ENCODE measurements at regions not wholly inside any gene's neighbourhood (a gene's known extent, or its start where the extent isn't known, plus 50 kb on each side); places are given as distances from the start of the nearest gene placed in this dataset.

DNA sequence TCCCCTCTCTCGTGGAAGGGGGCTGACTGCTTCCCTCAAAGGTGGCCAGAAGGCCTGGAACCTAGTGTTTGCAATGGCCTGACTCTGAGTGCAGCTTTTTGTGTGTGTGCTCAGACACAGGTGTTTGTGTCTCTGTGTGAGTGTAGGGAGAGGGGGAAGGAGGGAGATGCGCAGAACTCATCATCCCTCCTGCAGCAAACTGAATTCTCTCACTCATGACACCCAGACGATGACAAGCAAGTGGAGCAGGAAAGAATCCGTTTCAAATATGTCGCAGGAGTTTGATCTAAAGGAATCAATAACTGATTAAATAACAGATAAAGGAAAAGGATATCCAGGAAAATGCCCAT, 101.4 kb downstream of the TNFAIP3 start:
- TF ChIP-seq, protein P1, sequence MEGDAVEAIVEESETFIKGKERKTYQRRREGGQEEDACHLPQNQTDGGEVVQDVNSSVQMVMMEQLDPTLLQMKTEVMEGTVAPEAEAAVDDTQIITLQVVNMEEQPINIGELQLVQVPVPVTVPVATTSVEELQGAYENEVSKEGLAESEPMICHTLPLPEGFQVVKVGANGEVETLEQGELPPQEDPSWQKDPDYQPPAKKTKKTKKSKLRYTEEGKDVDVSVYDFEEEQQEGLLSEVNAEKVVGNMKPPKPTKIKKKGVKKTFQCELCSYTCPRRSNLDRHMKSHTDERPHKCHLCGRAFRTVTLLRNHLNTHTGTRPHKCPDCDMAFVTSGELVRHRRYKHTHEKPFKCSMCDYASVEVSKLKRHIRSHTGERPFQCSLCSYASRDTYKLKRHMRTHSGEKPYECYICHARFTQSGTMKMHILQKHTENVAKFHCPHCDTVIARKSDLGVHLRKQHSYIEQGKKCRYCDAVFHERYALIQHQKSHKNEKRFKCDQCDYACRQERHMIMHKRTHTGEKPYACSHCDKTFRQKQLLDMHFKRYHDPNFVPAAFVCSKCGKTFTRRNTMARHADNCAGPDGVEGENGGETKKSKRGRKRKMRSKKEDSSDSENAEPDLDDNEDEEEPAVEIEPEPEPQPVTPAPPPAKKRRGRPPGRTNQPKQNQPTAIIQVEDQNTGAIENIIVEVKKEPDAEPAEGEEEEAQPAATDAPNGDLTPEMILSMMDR (IDR thresholded peaks at IDR 0.05): no peak
- no peaks in the 10 kb centered on the region for H3K9me3 Mint-ChIP-seq (ENCODE audit: unreplicated experiment)
- H3K4me3 Mint-ChIP-seq (ENCODE audit: unreplicated experiment): no peak overlapping the region
- peaks cover 3% of the 10 kb centered on the region for H3K27me3 Mint-ChIP-seq (ENCODE audit: unreplicated experiment)
- H3K4me1 Mint-ChIP-seq (ENCODE audit: unreplicated experiment): no peaks in the 10 kb centered on the region
- no peaks in the 10 kb centered on the region for H3K36me3 Mint-ChIP-seq (ENCODE audit: unreplicated experiment)
- no peak overlapping the region for H3K27ac Mint-ChIP-seq (ENCODE audit: unreplicated experiment)
- DNase-seq (ENCODE audit: extremely low spot score, unreplicated experiment): no peak

DNA sequence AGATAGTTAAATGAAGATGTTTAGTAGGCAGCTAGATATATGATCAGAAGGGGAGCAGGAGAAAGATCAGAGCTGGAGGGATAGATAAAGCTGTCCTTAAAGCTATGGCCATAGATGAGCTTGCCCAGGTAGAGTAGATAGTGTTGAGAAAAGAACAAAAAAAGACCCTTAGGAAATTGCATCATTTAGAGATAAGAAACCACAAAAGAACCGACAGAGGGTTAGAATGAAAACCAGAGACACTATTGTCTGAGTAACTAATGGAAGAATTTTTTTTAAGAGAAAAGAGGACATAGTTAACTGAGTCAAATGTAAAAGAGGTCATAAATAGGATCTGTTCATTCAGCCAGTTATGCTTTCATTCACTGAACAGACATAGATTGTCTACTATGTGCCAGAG, 101.8 kb downstream of the TNFAIP3 start:
- Mint-ChIP-seq H3K9me3 (ENCODE audit: unreplicated experiment) (no peaks in the 10 kb centered on the region), H3K27ac (ENCODE audit: unreplicated experiment) (no peak overlapping the region), H3K4me3 (ENCODE audit: unreplicated experiment) (no peak overlapping the region), H3K27me3 (ENCODE audit: unreplicated experiment) (peaks cover 3% of the 10 kb centered on the region), H3K4me1 (ENCODE audit: unreplicated experiment) (no peaks in the 10 kb centered on the region), H3K36me3 (ENCODE audit: unreplicated experiment) (no peaks in the 10 kb centered on the region)
- TF ChIP-seq, protein P1 (IDR thresholded peaks at IDR 0.05): no peak
- no peak for DNase-seq (ENCODE audit: extremely low spot score, unreplicated experiment)

DNA sequence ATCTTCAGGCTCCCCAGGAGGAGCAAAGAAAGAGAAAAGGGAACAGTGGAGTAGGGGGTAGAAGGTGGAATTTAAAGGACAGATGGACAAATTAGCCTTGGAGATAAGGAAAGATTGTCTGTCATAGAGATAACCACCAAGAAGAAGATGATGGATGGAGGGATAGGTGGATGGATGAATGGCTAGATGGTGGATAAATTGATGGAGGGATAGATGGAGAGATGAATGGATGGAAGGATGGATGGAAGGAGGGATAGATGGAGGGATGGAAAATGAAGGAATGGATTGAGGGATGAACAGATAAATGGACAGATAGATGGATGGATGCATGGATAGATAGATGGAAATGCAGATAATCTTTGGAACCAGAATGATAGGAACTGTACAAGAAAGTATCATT, 102.8 kb downstream of the TNFAIP3 start:
- Mint-ChIP-seq H3K4me1 (ENCODE audit: unreplicated experiment) (no peaks in the 10 kb centered on the region), H3K27me3 (ENCODE audit: unreplicated experiment) (peaks cover 3% of the 10 kb centered on the region), H3K4me3 (ENCODE audit: unreplicated experiment) (no peak overlapping the region), H3K9me3 (ENCODE audit: unreplicated experiment) (no peaks in the 10 kb centered on the region), H3K27ac (ENCODE audit: unreplicated experiment) (no peak overlapping the region), H3K36me3 (ENCODE audit: unreplicated experiment) (no peaks in the 10 kb centered on the region)
- TF ChIP-seq, protein P1 (IDR thresholded peaks at IDR 0.05): no peak
- DNase-seq (ENCODE audit: extremely low spot score, unreplicated experiment): no peak

DNA sequence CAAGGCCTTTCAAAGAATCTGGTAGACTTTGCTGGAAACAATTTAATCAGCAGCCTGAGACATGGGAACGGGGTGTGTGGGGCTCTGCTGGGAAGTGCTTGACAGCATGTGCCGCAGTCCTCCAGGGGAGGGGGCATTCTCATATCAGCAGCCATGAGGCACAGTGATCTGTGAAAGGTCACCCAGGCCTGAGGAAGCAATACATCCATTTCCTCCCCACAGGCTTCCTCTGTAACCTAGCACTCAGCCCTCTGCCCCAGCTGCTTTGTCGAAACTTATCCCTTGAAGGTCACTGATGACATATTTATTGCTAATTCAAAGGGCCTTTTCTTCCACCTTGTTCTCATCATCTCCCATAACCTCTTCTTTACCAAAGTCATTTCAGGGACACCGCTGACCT, 103.3 kb downstream of the TNFAIP3 start:
- Mint-ChIP-seq H3K9me3 (ENCODE audit: unreplicated experiment) (no peaks in the 10 kb centered on the region), H3K4me3 (ENCODE audit: unreplicated experiment) (no peak overlapping the region), H3K27ac (ENCODE audit: unreplicated experiment) (no peak overlapping the region), H3K27me3 (ENCODE audit: unreplicated experiment) (peaks cover 3% of the 10 kb centered on the region), H3K36me3 (ENCODE audit: unreplicated experiment) (no peaks in the 10 kb centered on the region), H3K4me1 (ENCODE audit: unreplicated experiment) (peaks cover under 1% of the 10 kb centered on the region)
- DNase-seq (ENCODE audit: extremely low spot score, unreplicated experiment): no peak
- TF ChIP-seq, protein P1 (IDR thresholded peaks at IDR 0.05): no peak

DNA sequence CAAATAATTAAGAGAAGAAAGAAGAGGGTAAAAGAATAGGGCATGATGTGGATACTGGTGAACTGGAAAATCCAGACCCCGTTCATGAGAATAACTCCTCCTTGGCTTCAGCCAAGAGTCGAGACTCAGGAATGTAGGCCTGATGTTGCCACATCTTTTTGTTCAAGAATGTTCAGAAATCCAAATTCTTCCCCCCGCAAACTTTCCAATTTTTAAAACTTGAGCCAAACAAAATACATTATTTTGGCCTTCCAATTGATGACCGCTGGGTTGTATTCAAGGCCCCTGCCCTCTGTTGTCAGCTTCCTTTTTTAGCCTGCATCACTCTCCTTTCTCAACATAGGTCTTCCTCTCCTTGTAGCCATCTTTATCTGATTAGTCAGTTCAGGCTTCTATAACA, 106.1 kb downstream of the TNFAIP3 start:
- TF ChIP-seq, protein P1 (IDR thresholded peaks at IDR 0.05): no peak
- Mint-ChIP-seq H3K27me3 (ENCODE audit: unreplicated experiment) (peaks cover 3% of the 10 kb centered on the region), H3K9me3 (ENCODE audit: unreplicated experiment) (no peaks in the 10 kb centered on the region), H3K4me3 (ENCODE audit: unreplicated experiment) (no peak overlapping the region), H3K27ac (ENCODE audit: unreplicated experiment) (no peak overlapping the region), H3K36me3 (ENCODE audit: unreplicated experiment) (no peaks in the 10 kb centered on the region), H3K4me1 (ENCODE audit: unreplicated experiment) (peaks cover 3% of the 10 kb centered on the region)
- DNase-seq (ENCODE audit: extremely low spot score, unreplicated experiment): no peak
